Astrocyte of the spinal cord (primary cell): ENCODE measurements at regions not wholly inside any gene's neighbourhood (a gene's known extent, or its start where the extent isn't known, plus 50 kb on each side); places are given as distances from the start of the nearest gene placed in this dataset.

Experiments
- DNase-seq: peaks from one replicate; pipeline ENCODE4 v3.0.0; 2011; ENCODE audit warnings: low read depth, low spot score
- H3K4me3 ChIP-seq: 2 replicates; pipeline ENCODE4 v1.5.1; 2011; ENCODE audit warnings: low read depth, mild to moderate bottlenecking, low read length, moderate library complexity
- in situ Hi-C: cut with HindIII; loops from 2 replicates; pipeline ENCODE4 v1.10.0; 2017; ENCODE audit warnings: low sequenced_read_pairs
- TF ChIP-seq, protein P1 (sequence below): IDR thresholded peaks from 2 replicates; pipeline ENCODE4 v1.5.1; 2012; ENCODE audit warnings: low read depth, mild to moderate bottlenecking, low read length, inconsistent platforms

DNA sequence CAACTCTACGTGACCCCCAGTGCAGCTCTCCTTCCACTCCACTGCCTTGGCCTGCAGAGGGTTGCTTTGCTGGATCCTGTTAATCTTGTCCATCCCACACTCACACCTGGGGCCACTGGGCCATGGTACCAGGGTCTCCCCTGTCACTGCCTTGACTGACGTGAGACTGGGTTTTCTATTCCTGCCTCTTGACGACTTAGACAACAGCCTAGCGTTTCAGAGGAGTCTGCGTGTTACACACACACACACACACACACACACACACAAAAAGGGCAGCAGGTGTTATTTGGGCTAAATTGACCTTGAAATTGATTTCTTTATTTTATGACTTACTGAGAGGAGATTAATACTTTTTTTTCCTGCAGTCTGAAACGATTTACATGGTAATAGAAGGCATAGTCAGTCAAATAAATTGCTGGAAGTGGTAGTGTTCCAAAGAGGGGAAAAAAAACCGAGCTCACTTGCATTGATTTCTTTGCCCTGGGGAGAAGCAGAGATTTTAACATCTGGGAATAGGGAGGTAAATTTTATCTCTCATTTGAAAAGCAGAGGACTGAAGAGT is 492.3 kb upstream of the EEF2KMT start:
- in situ Hi-C loops = no loop called here
- DNase-seq = no peak
- no peak overlapping the region for H3K4me3 ChIP-seq
- TF ChIP-seq, protein P1, sequence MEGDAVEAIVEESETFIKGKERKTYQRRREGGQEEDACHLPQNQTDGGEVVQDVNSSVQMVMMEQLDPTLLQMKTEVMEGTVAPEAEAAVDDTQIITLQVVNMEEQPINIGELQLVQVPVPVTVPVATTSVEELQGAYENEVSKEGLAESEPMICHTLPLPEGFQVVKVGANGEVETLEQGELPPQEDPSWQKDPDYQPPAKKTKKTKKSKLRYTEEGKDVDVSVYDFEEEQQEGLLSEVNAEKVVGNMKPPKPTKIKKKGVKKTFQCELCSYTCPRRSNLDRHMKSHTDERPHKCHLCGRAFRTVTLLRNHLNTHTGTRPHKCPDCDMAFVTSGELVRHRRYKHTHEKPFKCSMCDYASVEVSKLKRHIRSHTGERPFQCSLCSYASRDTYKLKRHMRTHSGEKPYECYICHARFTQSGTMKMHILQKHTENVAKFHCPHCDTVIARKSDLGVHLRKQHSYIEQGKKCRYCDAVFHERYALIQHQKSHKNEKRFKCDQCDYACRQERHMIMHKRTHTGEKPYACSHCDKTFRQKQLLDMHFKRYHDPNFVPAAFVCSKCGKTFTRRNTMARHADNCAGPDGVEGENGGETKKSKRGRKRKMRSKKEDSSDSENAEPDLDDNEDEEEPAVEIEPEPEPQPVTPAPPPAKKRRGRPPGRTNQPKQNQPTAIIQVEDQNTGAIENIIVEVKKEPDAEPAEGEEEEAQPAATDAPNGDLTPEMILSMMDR = no peak

DNA sequence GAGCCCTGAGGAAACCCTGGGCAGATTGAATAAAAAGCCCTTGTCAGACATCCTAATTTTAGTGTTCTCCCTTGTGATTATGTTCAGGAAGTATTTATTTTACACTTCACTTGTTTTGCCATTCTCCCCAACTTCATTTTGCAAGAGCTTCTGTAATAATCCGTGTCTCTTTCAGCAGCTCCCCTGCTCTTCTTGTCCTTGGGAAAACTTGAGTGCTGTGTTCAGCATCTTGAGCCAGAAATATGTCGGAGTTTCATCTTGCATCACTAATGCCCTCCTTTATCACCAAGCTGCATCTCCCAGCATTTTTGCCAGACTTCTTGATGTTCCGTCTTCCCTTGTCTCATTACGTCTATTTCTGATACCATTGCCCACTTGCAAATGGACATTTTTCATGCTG is 486.5 kb upstream of the EEF2KMT start:
- TF ChIP-seq, protein P1 = no peak
- in situ Hi-C loops = no loop called here
- no peak overlapping the region for H3K4me3 ChIP-seq
- no peak for DNase-seq

DNA sequence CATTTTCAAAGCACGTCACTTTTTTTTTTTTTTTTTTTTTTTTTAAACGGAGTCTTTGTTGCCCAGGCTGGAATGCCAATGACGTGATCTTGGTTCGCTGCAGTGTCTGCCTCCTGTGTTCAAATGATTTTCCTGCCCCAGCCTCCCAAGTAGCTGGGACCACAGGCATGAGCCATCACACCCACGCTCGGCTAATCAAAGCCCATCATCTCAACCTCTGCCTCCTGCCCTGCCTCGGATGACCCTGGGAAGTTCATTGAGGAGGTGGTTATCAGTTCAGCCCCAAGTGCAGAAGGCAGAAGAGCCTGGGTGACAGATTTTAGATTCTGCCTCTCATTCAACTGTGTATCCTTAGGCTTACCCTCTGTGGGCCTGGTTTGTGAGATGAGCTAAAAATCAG is 484.9 kb upstream of the EEF2KMT start:
- no peak overlapping the region for H3K4me3 ChIP-seq
- no peak for DNase-seq
- in situ Hi-C loops = no loop called here
- TF ChIP-seq, protein P1 = no peak

- no peak overlapping the region for H3K4me3 ChIP-seq
- no peak for DNase-seq
- TF ChIP-seq, protein P1 = no peak
- in situ Hi-C loops = no loop called here
These were observed 484.3 kb upstream of the EEF2KMT start for GRCh38 chr16:5581908-5582307.

DNA sequence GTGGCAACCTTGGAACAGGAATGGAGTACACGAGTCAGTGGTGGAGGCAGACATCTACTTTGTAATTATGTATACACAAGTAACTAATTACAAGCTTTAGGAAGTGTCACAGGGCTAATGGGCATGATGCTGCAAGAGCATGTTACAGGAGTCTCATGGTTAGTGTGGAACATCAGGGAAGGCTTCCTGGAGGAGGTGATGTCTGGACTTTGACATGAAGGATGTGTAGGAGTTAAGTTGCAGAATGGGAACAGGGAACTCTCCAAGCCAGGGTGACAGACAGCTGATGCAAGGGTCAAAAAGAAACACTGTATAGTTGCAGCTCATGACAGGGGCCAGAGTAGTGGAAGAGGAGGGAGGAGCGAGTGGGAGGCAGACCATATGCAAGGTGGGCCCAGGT is 483.8 kb upstream of the EEF2KMT start:
- no peak overlapping the region for H3K4me3 ChIP-seq
- TF ChIP-seq, protein P1 = no peak
- in situ Hi-C loops = no loop called here
- no peak for DNase-seq

DNA sequence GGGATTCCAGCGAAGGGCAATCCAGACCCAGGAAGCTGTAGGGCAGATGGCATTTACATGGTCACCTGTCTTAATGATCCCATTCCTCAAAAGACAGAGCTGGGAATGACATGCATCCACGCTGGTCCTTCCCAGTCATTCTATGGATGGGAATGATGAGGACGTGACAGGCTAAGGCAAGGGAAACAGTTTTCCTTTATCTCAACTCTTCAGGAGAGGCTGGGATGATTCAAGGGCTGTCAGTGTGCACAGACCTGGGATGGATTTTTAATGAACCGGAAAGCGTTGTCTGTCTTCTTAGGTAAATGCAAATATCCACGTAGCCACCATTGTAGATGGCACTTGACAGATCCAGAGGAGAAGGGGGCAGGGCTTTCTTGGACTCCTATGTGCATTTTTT is 483.2 kb upstream of the EEF2KMT start:
- DNase-seq = no peak
- no peak overlapping the region for H3K4me3 ChIP-seq
- in situ Hi-C loops = no loop called here
- TF ChIP-seq, protein P1 = no peak

GRCh38 chr16:5580296-5580695 is 482.7 kb upstream of the EEF2KMT start:
- no peak overlapping the region for H3K4me3 ChIP-seq
- in situ Hi-C loops = no loop called here
- no peak for DNase-seq
- TF ChIP-seq, protein P1 = no peak
